Stimulated activated effector memory CD8-positive, alpha-beta T cell treated with anti-CD3 and anti-CD28 coated beads, Interleukin-12 subunit alpha, Interleukin-12 subunit beta, amount 100 ng/mL, for 72 hours (primary cell): ENCODE measurements at regions not wholly inside any gene's neighbourhood (a gene's known extent, or its start where the extent isn't known, plus 50 kb on each side); places are given as distances from the start of the nearest gene placed in this dataset.
"Not testable (repeated sequence)": the region's sequence is repeated elsewhere in the genome, so short reads cannot be mapped to it uniquely, and the experiment has no call there.

Source experiments
- ATAC-seq: fragments of 150-1000 bp; cut with Tn5 transposase; 2 replicates; pipeline ENCODE4 v1.10.0; 2021
- DNase-seq, 2 donors: peaks; one replicate each; pipeline ENCODE4 v3.0.0; 2021 to 2022; ENCODE audit warnings: low spot score in 2 of 2
- H3K27ac Mint-ChIP-seq: one replicate; pipeline ENCODE4 v1.8.0; 2022; ENCODE audit warnings: mild to moderate bottlenecking, mixed read lengths
- H3K36me3 Mint-ChIP-seq: one replicate; pipeline ENCODE4 v1.8.0; 2022; ENCODE audit warnings: mild to moderate bottlenecking, mixed read lengths
- H3K4me1 Mint-ChIP-seq: one replicate; pipeline ENCODE4 v1.8.0; 2022; ENCODE audit warnings: mixed read lengths
- H3K4me3 Mint-ChIP-seq: one replicate; pipeline ENCODE4 v1.8.0; 2022; ENCODE audit warnings: mild to moderate bottlenecking, mixed read lengths
- H3K9me3 Mint-ChIP-seq: one replicate; pipeline ENCODE4 v1.8.0; 2022; ENCODE audit warnings: mixed read lengths

GRCh38 chr18:12179029-12179428 is 75.1 kb upstream of the CIDEA start:
- not testable (repeated sequence) for H3K4me3 Mint-ChIP-seq, H3K4me1 Mint-ChIP-seq, DNase-seq, ATAC-seq, H3K9me3 Mint-ChIP-seq, H3K36me3 Mint-ChIP-seq, H3K27ac Mint-ChIP-seq

- not testable (repeated sequence) for H3K9me3 Mint-ChIP-seq, H3K36me3 Mint-ChIP-seq, H3K4me1 Mint-ChIP-seq, H3K4me3 Mint-ChIP-seq, DNase-seq, H3K27ac Mint-ChIP-seq, ATAC-seq
These were observed 74.2 kb upstream of the CIDEA start for GRCh38 chr18:12179697-12180577.

- not testable (repeated sequence) for H3K4me3 Mint-ChIP-seq, H3K9me3 Mint-ChIP-seq, DNase-seq, H3K27ac Mint-ChIP-seq, H3K4me1 Mint-ChIP-seq, H3K36me3 Mint-ChIP-seq
- ATAC-seq = peak; percentile 9
These were observed 55.4 kb upstream of the CIDEA start for GRCh38 chr18:12198797-12199196.

GRCh38 chr18:12200186-12200585 is 54.0 kb upstream of the CIDEA start:
- not testable (repeated sequence) for H3K27ac Mint-ChIP-seq, H3K4me1 Mint-ChIP-seq, DNase-seq

More at GRCh38 chr18:12200186-12200585, 54.0 kb upstream of the CIDEA start:
- not testable (repeated sequence) for H3K9me3 Mint-ChIP-seq, H3K4me3 Mint-ChIP-seq, H3K36me3 Mint-ChIP-seq
- ATAC-seq = peak; percentile 92
